Peyer's patch (tissue), 4 donors: ENCODE measurements at regions not wholly inside any gene's neighbourhood (a gene's known extent, or its start where the extent isn't known, plus 50 kb on each side); places are given as distances from the start of the nearest gene placed in this dataset.

ENCODE experiments used
- CTCF ChIP-seq, 6 experiments: fragments of 450-650 bp in 4 of 6; fragments of 200-600 bp in 2 of 6; sonication (generic) in 1 of 6; IDR thresholded peaks; one replicate each; pipeline ENCODE4 v1.5.1; 2017 to 2019; ENCODE audit warnings: antibody characterized with exemption in 6 of 6, mild to moderate bottlenecking in 3 of 6, moderate library complexity in 1 of 6
- POLR2A ChIP-seq, 2 donors: fragments of 450-650 bp; IDR thresholded peaks; one replicate each; pipeline ENCODE4 v1.5.1; 2017; ENCODE audit warnings: antibody characterized with exemption in 2 of 2, mild to moderate bottlenecking in 2 of 2, moderate library complexity in 2 of 2

GRCh38 chr15:55074431-55074830, 122.3 kb downstream of the RSL24D1 start:
- no peak for TF ChIP-seq CTCF (IDR thresholded peaks at IDR 0.05)
- no peak for TF ChIP-seq POLR2A (IDR thresholded peaks at IDR 0.05)
